Keratinocyte (primary cell): ENCODE measurements at regions not wholly inside any gene's neighbourhood (a gene's known extent, or its start where the extent isn't known, plus 50 kb on each side); places are given as distances from the start of the nearest gene placed in this dataset.

ENCODE experiments used
- EZH2 ChIP-seq: IDR thresholded peaks from one replicate; pipeline ENCODE4 v1.6.1; 2012; ENCODE audit warnings: inconsistent platforms, mild to moderate bottlenecking, low read length, moderate library complexity
- TF ChIP-seq, protein P1 (sequence below), 3 experiments: IDR thresholded peaks in 1 of 3; conservative IDR thresholded peaks in 1 of 3; optimal IDR thresholded peaks in 1 of 3; 2 replicates in 2 of 3; 3 replicates in 1 of 3; pipeline versions ENCODE3 to v1.5.1; 2011; ENCODE audit warnings: low read length in 3 of 3, mild to moderate bottlenecking in 3 of 3, moderate library complexity in 2 of 3, control low read depth in 1 of 3, inconsistent platforms in 1 of 3; ENCODE audit not compliant: insufficient read depth in 2 of 3; ENCODE audit errors: extremely low read depth in 1 of 3

DNA sequence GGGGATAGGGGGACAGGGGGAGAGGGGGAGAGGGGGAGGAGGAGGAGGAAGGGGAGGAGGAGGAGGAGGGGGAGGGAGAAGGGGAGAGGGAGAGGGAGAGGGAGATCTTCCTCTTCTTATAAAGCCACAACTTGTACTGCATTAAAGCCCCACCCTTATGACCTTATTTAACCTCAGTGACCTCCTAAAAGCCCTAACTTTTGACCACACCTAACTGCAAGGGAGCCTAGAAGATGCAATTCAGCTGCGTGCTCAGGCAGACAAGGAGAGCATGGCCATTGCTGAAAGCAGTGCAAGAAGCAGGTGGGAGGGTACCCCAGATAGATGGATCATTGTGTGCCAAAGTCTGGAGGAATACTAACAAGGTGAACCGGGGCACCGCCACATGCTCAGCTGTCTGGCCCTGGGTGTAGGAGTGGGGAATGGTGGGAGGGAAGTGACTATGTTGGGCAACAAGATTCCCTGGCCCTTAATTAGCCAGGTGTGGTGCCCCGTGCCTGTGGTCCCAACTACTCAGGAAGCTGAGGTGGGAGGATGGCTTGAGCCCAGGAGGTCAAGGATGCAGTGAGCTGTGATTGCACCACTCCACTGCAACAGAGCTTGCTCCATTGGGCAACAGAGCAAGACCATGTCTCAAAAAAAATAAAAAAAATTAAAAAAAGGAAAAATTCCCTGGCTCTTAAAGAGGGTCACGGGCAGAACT lies 125.4 kb upstream of the BOD1 start:
- no peak for TF ChIP-seq EZH2
- TF ChIP-seq, protein P1, sequence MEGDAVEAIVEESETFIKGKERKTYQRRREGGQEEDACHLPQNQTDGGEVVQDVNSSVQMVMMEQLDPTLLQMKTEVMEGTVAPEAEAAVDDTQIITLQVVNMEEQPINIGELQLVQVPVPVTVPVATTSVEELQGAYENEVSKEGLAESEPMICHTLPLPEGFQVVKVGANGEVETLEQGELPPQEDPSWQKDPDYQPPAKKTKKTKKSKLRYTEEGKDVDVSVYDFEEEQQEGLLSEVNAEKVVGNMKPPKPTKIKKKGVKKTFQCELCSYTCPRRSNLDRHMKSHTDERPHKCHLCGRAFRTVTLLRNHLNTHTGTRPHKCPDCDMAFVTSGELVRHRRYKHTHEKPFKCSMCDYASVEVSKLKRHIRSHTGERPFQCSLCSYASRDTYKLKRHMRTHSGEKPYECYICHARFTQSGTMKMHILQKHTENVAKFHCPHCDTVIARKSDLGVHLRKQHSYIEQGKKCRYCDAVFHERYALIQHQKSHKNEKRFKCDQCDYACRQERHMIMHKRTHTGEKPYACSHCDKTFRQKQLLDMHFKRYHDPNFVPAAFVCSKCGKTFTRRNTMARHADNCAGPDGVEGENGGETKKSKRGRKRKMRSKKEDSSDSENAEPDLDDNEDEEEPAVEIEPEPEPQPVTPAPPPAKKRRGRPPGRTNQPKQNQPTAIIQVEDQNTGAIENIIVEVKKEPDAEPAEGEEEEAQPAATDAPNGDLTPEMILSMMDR (optimal IDR thresholded peaks at IDR 0.05 in 1 of 3, IDR thresholded peaks at IDR 0.05 in 1 of 3, conservative IDR thresholded peaks at IDR 0.05 in 1 of 3; ENCODE audit: extremely low read depth in 1 of 3, insufficient read depth in 2 of 3, low read length in 3 of 3), result no peak
